Activated CD4-positive, alpha-beta T cell treated with anti-CD3 and anti-CD28 coated beads for 36 hours (primary cell): ENCODE measurements at regions not wholly inside any gene's neighbourhood (a gene's known extent, or its start where the extent isn't known, plus 50 kb on each side); places are given as distances from the start of the nearest gene placed in this dataset.

Experiments
- ATAC-seq: fragments of 200-7000 bp; cut with Tn5 transposase; one replicate; pipeline ENCODE4 v1.10.0; 2021; ENCODE audit warnings: mild to moderate bottlenecking, moderate library complexity
- CTCF ChIA-PET: fragments of 350-600 bp; sonication (Branson Sonifier 250); formaldehyde crosslinking; loops from one replicate; lab custom pipeline; 2021; ENCODE audit warnings: antibody characterized with exemption; lab: Charles Lee
- POLR2A ChIA-PET: fragments of 350-600 bp; sonication (Branson Sonifier 250); formaldehyde crosslinking; loops from one replicate; lab custom pipeline; 2021; ENCODE audit warnings: antibody characterized with exemption, inconsistent platforms; lab: Charles Lee
- DNase-seq: peaks from one replicate; pipeline ENCODE4 v3.0.0-alpha.2; 2020
- H3K27ac Mint-ChIP-seq: one replicate; pipeline ENCODE4 v1.8.0; 2021; ENCODE audit warnings: mixed read lengths
- H3K27me3 Mint-ChIP-seq: one replicate; pipeline ENCODE4 v1.8.0; 2021; ENCODE audit warnings: mixed read lengths
- H3K36me3 Mint-ChIP-seq: one replicate; pipeline ENCODE4 v1.8.0; 2021; ENCODE audit warnings: low read depth, mixed read lengths
- H3K4me1 Mint-ChIP-seq: one replicate; pipeline ENCODE4 v1.8.0; 2021; ENCODE audit warnings: mixed read lengths
- H3K4me3 Mint-ChIP-seq: one replicate; pipeline ENCODE4 v1.8.0; 2021; ENCODE audit warnings: mild to moderate bottlenecking, moderate library complexity, mixed read lengths
- H3K9me3 Mint-ChIP-seq: one replicate; pipeline ENCODE4 v1.8.0; 2021; ENCODE audit warnings: low read depth, mixed read lengths
- intact Hi-C, 2 experiments: fragments of 100-400 bp; cut with DNase I in 1 of 2; cut with micrococcal nuclease in 1 of 2; formaldehyde crosslinking; loops; one replicate each; pipeline versions ENCODE4 v1.14.2 to v1.15.1; 2022 to 2024; cut with DNase I, micrococcal nuclease

- no peak for ATAC-seq
- ChIA-PET POLR2A (no interaction called here), CTCF (interaction anchor here (0.7 kb wide), 1 partner anchor 1925 kb away, joined by 3 read pairs; no protein-coding TSS in a partner anchor)
- intact Hi-C loops: no loop called here
- no peaks in the 10 kb centered on the region for H3K36me3 Mint-ChIP-seq
- H3K4me3 Mint-ChIP-seq: no peak overlapping the region
- H3K4me1 Mint-ChIP-seq: no peaks in the 10 kb centered on the region
- no peak overlapping the region for H3K27ac Mint-ChIP-seq
- no peak for DNase-seq
- peaks cover 4% of the 10 kb centered on the region for H3K27me3 Mint-ChIP-seq
- no peaks in the 10 kb centered on the region for H3K9me3 Mint-ChIP-seq
Measured at GRCh38 chr1:29671446-29672356, 435.4 kb downstream of the PTPRU start.

- DNase-seq (no peak), ATAC-seq (no peak)
- H3K4me1 Mint-ChIP-seq: no peaks in the 10 kb centered on the region
- intact Hi-C loops: no loop called here
- H3K27ac Mint-ChIP-seq: no peak overlapping the region
- peaks cover 9% of the 10 kb centered on the region for H3K27me3 Mint-ChIP-seq
- ChIA-PET POLR2A (no interaction called here), CTCF (no interaction called here)
- H3K4me3 Mint-ChIP-seq: no peak overlapping the region
- H3K36me3 Mint-ChIP-seq: no peaks in the 10 kb centered on the region
- H3K9me3 Mint-ChIP-seq: no peaks in the 10 kb centered on the region
Measured at GRCh38 chr1:29670752-29671151, 434.4 kb downstream of the PTPRU start.

- Mint-ChIP-seq H3K36me3 (no peaks in the 10 kb centered on the region), H3K27ac (no peak overlapping the region), H3K4me3 (no peak overlapping the region), H3K4me1 (no peaks in the 10 kb centered on the region), H3K9me3 (no peaks in the 10 kb centered on the region), H3K27me3 (peaks cover 16% of the 10 kb centered on the region)
- ChIA-PET POLR2A (no interaction called here), CTCF (interaction anchor here (0.7 kb wide), 1 partner anchor 34 kb away, joined by 3 read pairs; no protein-coding TSS in a partner anchor)
- intact Hi-C loops: no loop called here
- DNase-seq: no peak
- ATAC-seq: no peak
Measured at GRCh38 chr1:29669912-29670311, 433.6 kb downstream of the PTPRU start.

- Mint-ChIP-seq H3K4me1 (no peaks in the 10 kb centered on the region), H3K27ac (no peak overlapping the region), H3K27me3 (peaks cover 20% of the 10 kb centered on the region), H3K4me3 (no peak overlapping the region), H3K9me3 (no peaks in the 10 kb centered on the region), H3K36me3 (no peaks in the 10 kb centered on the region)
- DNase-seq (no peak), ATAC-seq (no peak)
- intact Hi-C loops: no loop called here
- POLR2A ChIA-PET: no interaction called here
- CTCF ChIA-PET: interaction anchor here (0.7 kb wide), 1 partner anchor 34 kb away, joined by 3 read pairs; no protein-coding TSS in a partner anchor
Measured at GRCh38 chr1:29669158-29669871, 433.0 kb downstream of the PTPRU start.

GRCh38 chr1:29668551-29669157, 432.3 kb downstream of the PTPRU start:
- ATAC-seq: no peak
- H3K36me3 Mint-ChIP-seq: no peaks in the 10 kb centered on the region
- DNase-seq: no peak
- no peaks in the 10 kb centered on the region for H3K9me3 Mint-ChIP-seq
- H3K4me3 Mint-ChIP-seq: no peak overlapping the region
- POLR2A ChIA-PET: no interaction called here
- no peaks in the 10 kb centered on the region for H3K4me1 Mint-ChIP-seq
- CTCF ChIA-PET: no interaction called here
- intact Hi-C loops: no loop called here
- H3K27me3 Mint-ChIP-seq: peaks cover 23% of the 10 kb centered on the region
- H3K27ac Mint-ChIP-seq: no peak overlapping the region

- Mint-ChIP-seq H3K9me3 (no peaks in the 10 kb centered on the region), H3K36me3 (no peaks in the 10 kb centered on the region), H3K27ac (no peak overlapping the region), H3K4me1 (no peaks in the 10 kb centered on the region), H3K27me3 (peaks cover 23% of the 10 kb centered on the region), H3K4me3 (no peak overlapping the region)
- ATAC-seq: no peak
- no peak for DNase-seq
- CTCF ChIA-PET: no interaction called here
- POLR2A ChIA-PET: no interaction called here
- intact Hi-C loops: no loop called here
Measured at GRCh38 chr1:29667951-29668350, 431.6 kb downstream of the PTPRU start.

- H3K4me3 Mint-ChIP-seq: no peak overlapping the region
Measured at GRCh38 chr1:29664711-29665110, 428.4 kb downstream of the PTPRU start.

GRCh38 chr1:29658688-29659087, 422.4 kb downstream of the PTPRU start:
- ChIA-PET CTCF (no interaction called here), POLR2A (no interaction called here)
- H3K27ac Mint-ChIP-seq: no peak overlapping the region
- intact Hi-C loops: no loop called here
- H3K9me3 Mint-ChIP-seq: peaks cover 16% of the 10 kb centered on the region
- H3K27me3 Mint-ChIP-seq: peaks cover 17% of the 10 kb centered on the region
- ATAC-seq (no peak), DNase-seq (no peak)
- H3K4me3 Mint-ChIP-seq: no peak overlapping the region
- no peaks in the 10 kb centered on the region for H3K36me3 Mint-ChIP-seq
- H3K4me1 Mint-ChIP-seq: no peaks in the 10 kb centered on the region

More at GRCh38 chr1:29664711-29665110, 428.4 kb downstream of the PTPRU start:
- intact Hi-C loops: no loop called here
- CTCF ChIA-PET: no interaction called here
- no peak for ATAC-seq
- peaks cover 9% of the 10 kb centered on the region for H3K9me3 Mint-ChIP-seq
- POLR2A ChIA-PET: no interaction called here
- no peaks in the 10 kb centered on the region for H3K36me3 Mint-ChIP-seq
- no peak for DNase-seq
- H3K4me1 Mint-ChIP-seq: no peaks in the 10 kb centered on the region
- no peak overlapping the region for H3K27ac Mint-ChIP-seq
- peaks cover 31% of the 10 kb centered on the region for H3K27me3 Mint-ChIP-seq

GRCh38 chr1:29657816-29658215, 421.5 kb downstream of the PTPRU start:
- DNase-seq: no peak
- CTCF ChIA-PET: no interaction called here

GRCh38 chr1:29655945-29656850, 419.9 kb downstream of the PTPRU start:
- ChIA-PET CTCF (no interaction called here), POLR2A (no interaction called here)
- Mint-ChIP-seq H3K4me3 (no peak overlapping the region), H3K36me3 (no peaks in the 10 kb centered on the region), H3K9me3 (peaks cover 10% of the 10 kb centered on the region), H3K27me3 (peaks cover 11% of the 10 kb centered on the region), H3K27ac (no peak overlapping the region), H3K4me1 (no peaks in the 10 kb centered on the region)
- DNase-seq (peak; percentile 22), ATAC-seq (no peak)
- intact Hi-C loops: no loop called here

More at GRCh38 chr1:29657816-29658215, 421.5 kb downstream of the PTPRU start:
- Mint-ChIP-seq H3K27ac (no peak overlapping the region), H3K27me3 (peaks cover 17% of the 10 kb centered on the region), H3K9me3 (peaks cover 16% of the 10 kb centered on the region), H3K4me1 (no peaks in the 10 kb centered on the region), H3K36me3 (no peaks in the 10 kb centered on the region), H3K4me3 (no peak overlapping the region)
- intact Hi-C loops: no loop called here
- ATAC-seq: no peak
- POLR2A ChIA-PET: no interaction called here

GRCh38 chr1:29655145-29655544, 418.8 kb downstream of the PTPRU start:
- Mint-ChIP-seq H3K36me3 (no peaks in the 10 kb centered on the region), H3K27ac (no peak overlapping the region), H3K4me1 (no peaks in the 10 kb centered on the region), H3K4me3 (no peak overlapping the region), H3K9me3 (peaks cover 7% of the 10 kb centered on the region), H3K27me3 (peaks cover 7% of the 10 kb centered on the region)
- ATAC-seq (no peak), DNase-seq (no peak)
- intact Hi-C loops: no loop called here
- CTCF ChIA-PET: no interaction called here
- POLR2A ChIA-PET: no interaction called here
